Right atrium auricular region (tissue), 2 donors: ENCODE measurements at regions not wholly inside any gene's neighbourhood (a gene's known extent, or its start where the extent isn't known, plus 50 kb on each side); places are given as distances from the start of the nearest gene placed in this dataset.

Experiments used
- DNase-seq: peaks from one replicate; pipeline ENCODE4 v3.0.0-alpha.2; 2019; ENCODE audit warnings: low spot score
- H3K27ac ChIP-seq, 2 donors: fragments of 200-600 bp; sonication (generic); 1 replicate in 1 of 2; 2 replicates in 1 of 2; pipeline ENCODE4 v1.5.1; 2016 to 2019
- H3K27me3 ChIP-seq, 2 donors: fragments of 200-600 bp; sonication (generic); one replicate each; pipeline versions ENCODE4 v1.5.1 to v1.6.0; 2017 to 2019
- H3K36me3 ChIP-seq: fragments of 200-600 bp; sonication (generic); one replicate; pipeline ENCODE4 v1.5.1; 2016
- H3K4me1 ChIP-seq, 2 donors: fragments of 200-600 bp; sonication (generic); one replicate each; pipeline versions ENCODE4 v1.5.1 to v1.6.0; 2017 to 2019
- H3K4me3 ChIP-seq, 2 donors: fragments of 200-600 bp; sonication (generic); 1 replicate in 1 of 2; 2 replicates in 1 of 2; pipeline ENCODE4 v1.5.1; 2017 to 2019; ENCODE audit warnings: mild to moderate bottlenecking in 1 of 2, moderate library complexity in 1 of 2
- H3K9me3 ChIP-seq, 2 donors: fragments of 200-600 bp; sonication (generic); one replicate each; pipeline ENCODE4 v1.5.1; 2019
- TF ChIP-seq, protein P1 (sequence below), 2 donors: fragments of 200-600 bp; sonication (generic); IDR thresholded peaks; one replicate each; pipeline ENCODE4 v1.5.1; 2019; ENCODE audit warnings: antibody characterized with exemption in 2 of 2

DNA sequence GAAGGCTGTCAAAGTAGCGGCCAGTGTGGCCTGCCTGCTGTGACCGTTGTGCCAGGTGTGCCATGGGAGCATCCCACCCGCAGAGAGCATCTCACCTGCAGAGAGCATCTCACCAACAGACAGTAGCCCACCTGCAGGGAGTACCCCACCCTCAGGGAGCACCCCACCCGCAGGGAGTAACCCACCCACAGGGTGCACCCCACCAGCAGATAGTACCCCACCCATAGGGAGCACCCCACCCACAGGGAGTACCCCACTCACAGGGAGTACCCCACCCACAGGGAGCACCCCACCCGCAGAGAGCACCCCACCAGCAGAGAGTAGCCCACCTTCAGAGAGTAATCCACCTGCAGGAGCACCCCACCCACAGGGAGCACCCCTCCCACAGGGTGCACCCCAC, 476.5 kb downstream of the TCERG1L start:
- no peak for DNase-seq
- H3K4me1 ChIP-seq, result no peaks in the 10 kb centered on the region
- H3K27me3 ChIP-seq, result no peaks in the 10 kb centered on the region
- H3K27ac ChIP-seq, result no peak overlapping the region
- no peak overlapping the region for H3K4me3 ChIP-seq
- H3K9me3 ChIP-seq, result no peaks in the 10 kb centered on the region
- H3K36me3 ChIP-seq, result no peaks in the 10 kb centered on the region
- TF ChIP-seq, protein P1, sequence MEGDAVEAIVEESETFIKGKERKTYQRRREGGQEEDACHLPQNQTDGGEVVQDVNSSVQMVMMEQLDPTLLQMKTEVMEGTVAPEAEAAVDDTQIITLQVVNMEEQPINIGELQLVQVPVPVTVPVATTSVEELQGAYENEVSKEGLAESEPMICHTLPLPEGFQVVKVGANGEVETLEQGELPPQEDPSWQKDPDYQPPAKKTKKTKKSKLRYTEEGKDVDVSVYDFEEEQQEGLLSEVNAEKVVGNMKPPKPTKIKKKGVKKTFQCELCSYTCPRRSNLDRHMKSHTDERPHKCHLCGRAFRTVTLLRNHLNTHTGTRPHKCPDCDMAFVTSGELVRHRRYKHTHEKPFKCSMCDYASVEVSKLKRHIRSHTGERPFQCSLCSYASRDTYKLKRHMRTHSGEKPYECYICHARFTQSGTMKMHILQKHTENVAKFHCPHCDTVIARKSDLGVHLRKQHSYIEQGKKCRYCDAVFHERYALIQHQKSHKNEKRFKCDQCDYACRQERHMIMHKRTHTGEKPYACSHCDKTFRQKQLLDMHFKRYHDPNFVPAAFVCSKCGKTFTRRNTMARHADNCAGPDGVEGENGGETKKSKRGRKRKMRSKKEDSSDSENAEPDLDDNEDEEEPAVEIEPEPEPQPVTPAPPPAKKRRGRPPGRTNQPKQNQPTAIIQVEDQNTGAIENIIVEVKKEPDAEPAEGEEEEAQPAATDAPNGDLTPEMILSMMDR (IDR thresholded peaks at IDR 0.05), result no peak

DNA sequence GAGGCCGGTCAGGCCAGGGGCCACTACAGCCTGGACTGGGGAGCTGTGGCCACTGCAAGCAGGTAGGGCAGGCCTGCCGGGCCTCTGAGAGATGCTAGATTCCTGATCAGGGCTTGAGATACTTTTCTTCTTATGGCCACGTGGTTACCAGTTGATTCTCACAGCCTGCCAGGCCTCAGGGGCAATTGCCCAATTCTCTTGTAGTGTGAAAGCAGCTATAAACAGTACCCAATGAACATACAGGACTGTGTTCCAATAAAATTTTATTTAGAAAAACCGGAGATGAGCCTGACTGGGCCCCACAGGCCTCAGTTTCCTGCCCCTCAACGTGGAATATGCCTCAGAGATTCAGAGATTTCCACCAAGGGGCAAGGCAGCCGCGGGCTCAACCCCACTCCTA, 475.2 kb downstream of the TCERG1L start:
- TF ChIP-seq, protein P1 (IDR thresholded peaks at IDR 0.05), result no peak
- Histone ChIP-seq H3K4me1 (no peaks in the 10 kb centered on the region), H3K27me3 (no peaks in the 10 kb centered on the region), H3K27ac (no peak overlapping the region), H3K9me3 (no peaks in the 10 kb centered on the region), H3K4me3 (no peak overlapping the region), H3K36me3 (no peaks in the 10 kb centered on the region)
- no peak for DNase-seq

DNA sequence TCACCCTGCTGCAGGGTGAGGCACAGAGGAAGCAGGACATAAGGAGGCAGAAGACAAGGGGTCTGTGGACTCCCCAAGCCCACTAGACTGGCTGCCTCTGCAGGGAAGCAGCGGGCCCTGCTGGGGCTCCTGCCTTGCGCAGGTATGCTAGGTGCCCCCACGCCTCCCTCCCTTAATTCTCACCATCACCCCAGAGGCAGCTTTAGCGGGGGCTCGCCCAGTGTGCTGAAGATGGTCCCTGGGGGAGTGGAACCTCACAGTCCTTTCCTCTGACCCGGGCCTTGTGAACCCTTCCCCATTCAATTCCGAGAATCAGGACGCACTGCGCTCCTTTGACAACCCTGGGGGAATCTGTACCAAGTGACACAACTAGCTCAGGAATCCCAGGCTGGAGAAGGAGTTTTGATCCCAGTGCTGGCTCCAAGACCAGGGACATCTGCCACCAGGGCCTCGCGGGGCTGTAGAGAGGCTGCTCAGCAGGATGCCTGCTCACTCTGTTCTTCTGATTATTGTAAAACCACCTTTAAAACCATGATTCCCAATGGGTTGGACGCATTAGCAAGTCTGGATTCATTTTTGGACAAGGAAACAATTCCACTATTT, 468.4 kb downstream of the TCERG1L start:
- H3K27me3 ChIP-seq, result no peaks in the 10 kb centered on the region
- H3K9me3 ChIP-seq, result no peaks in the 10 kb centered on the region
- H3K27ac ChIP-seq, result no peak overlapping the region
- no peaks in the 10 kb centered on the region for H3K36me3 ChIP-seq
- H3K4me1 ChIP-seq, result no peaks in the 10 kb centered on the region
- TF ChIP-seq, protein P1 (IDR thresholded peaks at IDR 0.05), result no peak
- peak; percentile 44 for DNase-seq
- no peak overlapping the region for H3K4me3 ChIP-seq

DNA sequence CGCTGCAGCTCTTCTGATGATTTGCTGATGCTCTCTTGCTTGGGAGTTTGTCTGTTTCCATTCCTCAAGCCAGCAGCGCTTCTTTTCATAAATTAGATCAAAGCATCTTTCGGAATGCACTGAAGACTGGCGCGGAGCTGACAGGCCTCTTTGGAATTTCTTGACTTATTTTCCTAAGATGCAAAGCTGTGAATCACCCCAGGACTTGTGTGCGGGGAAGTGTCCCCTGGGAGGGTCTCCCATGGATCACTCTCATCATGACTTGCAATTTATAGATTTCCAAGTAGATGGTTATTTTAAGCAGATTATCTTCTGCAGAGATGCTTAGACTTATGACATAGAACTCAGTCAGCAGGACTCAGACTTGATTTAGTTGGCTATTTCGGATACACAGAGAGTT, 467.2 kb downstream of the TCERG1L start:
- no peaks in the 10 kb centered on the region for H3K9me3 ChIP-seq
- TF ChIP-seq, protein P1 (IDR thresholded peaks at IDR 0.05), result no peak
- H3K4me1 ChIP-seq, result no peaks in the 10 kb centered on the region
- H3K36me3 ChIP-seq, result no peaks in the 10 kb centered on the region
- peak; percentile 52 for DNase-seq
- H3K27ac ChIP-seq, result no peak overlapping the region
- H3K27me3 ChIP-seq, result no peaks in the 10 kb centered on the region
- no peak overlapping the region for H3K4me3 ChIP-seq

DNA sequence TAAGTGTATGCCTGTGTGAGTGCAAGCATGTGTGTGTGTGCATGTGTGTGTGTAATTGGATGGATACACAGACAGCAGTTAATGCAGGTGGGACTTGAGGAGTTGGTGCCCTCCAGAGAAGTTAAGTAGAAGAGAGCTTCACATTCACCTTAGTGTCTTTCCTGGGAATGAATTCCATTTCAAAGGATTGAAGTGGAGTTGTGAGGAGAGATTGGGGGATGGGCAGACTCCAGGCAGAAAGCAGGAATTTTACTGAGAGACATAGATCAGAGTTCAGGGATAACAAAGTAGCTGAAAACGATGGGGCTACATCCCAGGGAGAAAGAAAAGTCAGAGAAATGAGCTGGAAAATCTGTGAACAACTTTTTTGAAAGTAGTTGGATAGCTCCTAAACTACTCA, 464.4 kb downstream of the TCERG1L start:
- Histone ChIP-seq H3K27me3 (no peaks in the 10 kb centered on the region), H3K27ac (no peak overlapping the region), H3K4me1 (no peaks in the 10 kb centered on the region), H3K4me3 (no peak overlapping the region), H3K9me3 (no peaks in the 10 kb centered on the region), H3K36me3 (no peaks in the 10 kb centered on the region)
- TF ChIP-seq, protein P1 (IDR thresholded peaks at IDR 0.05), result no peak
- DNase-seq, result no peak

DNA sequence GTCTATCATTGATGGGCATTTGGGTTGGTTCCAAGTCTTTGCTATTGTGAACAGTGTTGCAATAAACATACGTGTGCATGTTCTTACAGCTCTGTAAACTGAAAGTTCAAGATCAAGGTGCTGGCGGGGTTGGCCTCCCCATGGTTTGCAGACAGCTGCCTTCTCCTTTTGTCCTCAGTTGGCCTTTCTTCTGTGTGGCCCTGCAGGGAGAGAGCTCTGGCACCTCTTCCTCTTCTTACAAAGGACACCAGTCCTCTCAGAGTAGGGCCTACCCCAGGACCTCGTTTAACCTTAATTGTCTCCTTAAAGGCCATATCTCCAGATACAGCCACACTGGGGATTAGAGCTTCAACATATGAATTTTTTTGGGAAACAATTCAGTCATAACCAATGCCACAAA, 462.7 kb downstream of the TCERG1L start:
- TF ChIP-seq, protein P1 (IDR thresholded peaks at IDR 0.05), result no peak
- Histone ChIP-seq H3K36me3 (no peaks in the 10 kb centered on the region), H3K27ac (no peak overlapping the region), H3K27me3 (no peaks in the 10 kb centered on the region), H3K4me1 (no peaks in the 10 kb centered on the region), H3K4me3 (no peak overlapping the region), H3K9me3 (peaks cover 0 to 15% of the 10 kb centered on the region in 2 donors)
- no peak for DNase-seq
